Stimulated activated naive CD8-positive, alpha-beta T cell treated with anti-CD3 and anti-CD28 coated beads, Interleukin-15, amount 100 ng/mL, for 72 hours (primary cell): ENCODE measurements at regions not wholly inside any gene's neighbourhood (a gene's known extent, or its start where the extent isn't known, plus 50 kb on each side); places are given as distances from the start of the nearest gene placed in this dataset.
"Not testable (repeated sequence)": the region's sequence is repeated elsewhere in the genome, so short reads cannot be mapped to it uniquely, and the experiment has no call there.

ENCODE experiments used
- ATAC-seq: fragments of 150-1000 bp; cut with Tn5 transposase; 2 replicates; pipeline ENCODE4 v1.10.0; 2021; ENCODE audit warnings: mild to moderate bottlenecking, moderate library complexity
- DNase-seq, 2 donors: peaks; one replicate each; pipeline ENCODE4 v3.0.0; 2021 to 2022
- H3K27ac Mint-ChIP-seq, 2 donors: one replicate each; pipeline ENCODE4 v1.8.0; 2022; ENCODE audit warnings: mild to moderate bottlenecking in 2 of 2, mixed read lengths in 2 of 2, moderate library complexity in 2 of 2
- H3K27me3 Mint-ChIP-seq: one replicate; pipeline ENCODE4 v1.8.0; 2022; ENCODE audit warnings: mixed read lengths
- H3K4me1 Mint-ChIP-seq: one replicate; pipeline ENCODE4 v1.8.0; 2022; ENCODE audit warnings: mild to moderate bottlenecking, mixed read lengths
- H3K4me3 Mint-ChIP-seq, 2 donors: one replicate each; pipeline ENCODE4 v1.8.0; 2022; ENCODE audit warnings: mild to moderate bottlenecking in 2 of 2, mixed read lengths in 2 of 2, moderate library complexity in 1 of 2
- H3K9me3 Mint-ChIP-seq, 2 donors: one replicate each; pipeline ENCODE4 v1.8.0; 2022; ENCODE audit warnings: mixed read lengths in 2 of 2

- Mint-ChIP-seq H3K27me3 (peaks cover 9% of the 10 kb centered on the region), H3K9me3 (no peaks in the 10 kb centered on the region), H3K27ac (no peak overlapping the region), H3K4me1 (no peaks in the 10 kb centered on the region), H3K4me3 (no peak overlapping the region)
- ATAC-seq = no peak
- no peak for DNase-seq
Observed at GRCh38 chr16:48000622-48001021, 155.2 kb downstream of the ABCC12 start.

- DNase-seq = no peak
- H3K4me3 Mint-ChIP-seq = no peak overlapping the region
- no peak overlapping the region for H3K27ac Mint-ChIP-seq
- H3K27me3 Mint-ChIP-seq = peaks cover 9% of the 10 kb centered on the region
- no peaks in the 10 kb centered on the region for H3K4me1 Mint-ChIP-seq
- ATAC-seq = no peak
- peaks cover under 1 to 2% of the 10 kb centered on the region in 2 donors for H3K9me3 Mint-ChIP-seq
Observed at GRCh38 chr16:47999595-47999994, 156.2 kb downstream of the ABCC12 start.

- peaks cover 5 to 19% of the 10 kb centered on the region in 2 donors for H3K9me3 Mint-ChIP-seq
- no peak for ATAC-seq
- H3K4me3 Mint-ChIP-seq = no peak overlapping the region
Observed at GRCh38 chr16:47995354-47995753, 160.4 kb downstream of the ABCC12 start.

GRCh38 chr16:47991491-47991890, 164.3 kb downstream of the ABCC12 start:
- ATAC-seq = no peak
- H3K4me3 Mint-ChIP-seq = no peak overlapping the region
- H3K27ac Mint-ChIP-seq = no peak overlapping the region
- no peaks in the 10 kb centered on the region for H3K4me1 Mint-ChIP-seq
- no peak for DNase-seq
- H3K9me3 Mint-ChIP-seq = peaks cover 5 to 25% of the 10 kb centered on the region in 2 donors
- H3K27me3 Mint-ChIP-seq = no peaks in the 10 kb centered on the region

More at GRCh38 chr16:47995354-47995753, 160.4 kb downstream of the ABCC12 start:
- DNase-seq = no peak
- H3K27me3 Mint-ChIP-seq = no peaks in the 10 kb centered on the region
- no peak overlapping the region for H3K27ac Mint-ChIP-seq
- H3K4me1 Mint-ChIP-seq = no peaks in the 10 kb centered on the region

GRCh38 chr16:47990676-47991075, 165.1 kb downstream of the ABCC12 start:
- H3K27me3 Mint-ChIP-seq = no peaks in the 10 kb centered on the region
- no peaks in the 10 kb centered on the region for H3K4me1 Mint-ChIP-seq
- H3K27ac Mint-ChIP-seq = no peak overlapping the region
- peaks cover 5 to 25% of the 10 kb centered on the region in 2 donors for H3K9me3 Mint-ChIP-seq
- DNase-seq = no peak
- no peak for ATAC-seq
- no peak overlapping the region for H3K4me3 Mint-ChIP-seq

- ATAC-seq (no peak), DNase-seq (no peak)
- no peaks in the 10 kb centered on the region for H3K27me3 Mint-ChIP-seq
- no peak overlapping the region for H3K27ac Mint-ChIP-seq
- no peaks in the 10 kb centered on the region for H3K4me1 Mint-ChIP-seq
- no peak overlapping the region for H3K4me3 Mint-ChIP-seq
- H3K9me3 Mint-ChIP-seq = peaks cover 0 to 18% of the 10 kb centered on the region in 2 donors
Observed at GRCh38 chr16:47987136-47987535, 168.7 kb downstream of the ABCC12 start.

GRCh38 chr16:47986031-47986430, 169.8 kb downstream of the ABCC12 start:
- Mint-ChIP-seq H3K9me3 (peaks cover 0 to 12% of the 10 kb centered on the region in 2 donors), H3K27me3 (no peaks in the 10 kb centered on the region), H3K4me3 (no peak overlapping the region), H3K27ac (no peak overlapping the region), H3K4me1 (no peaks in the 10 kb centered on the region)
- DNase-seq (no peak), ATAC-seq (no peak)

- H3K27me3 Mint-ChIP-seq = no peaks in the 10 kb centered on the region
- H3K4me3 Mint-ChIP-seq = no peak overlapping the region
- no peaks in the 10 kb centered on the region for H3K4me1 Mint-ChIP-seq
- ATAC-seq = no peak
- H3K9me3 Mint-ChIP-seq = no peaks in the 10 kb centered on the region
- no peak for DNase-seq
- peak overlapping the region in 1 of 2 donors; percentile 1 for H3K27ac Mint-ChIP-seq
Observed at GRCh38 chr16:47984669-47985068, 171.1 kb downstream of the ABCC12 start.

- H3K4me3 Mint-ChIP-seq = no peak overlapping the region
- ATAC-seq (no peak), DNase-seq (no peak)
- no peaks in the 10 kb centered on the region for H3K27me3 Mint-ChIP-seq
- no peaks in the 10 kb centered on the region for H3K9me3 Mint-ChIP-seq
- H3K27ac Mint-ChIP-seq = no peak overlapping the region
- no peaks in the 10 kb centered on the region for H3K4me1 Mint-ChIP-seq
Observed at GRCh38 chr16:47983999-47984580, 171.7 kb downstream of the ABCC12 start.

- no peaks in the 10 kb centered on the region for H3K9me3 Mint-ChIP-seq
- DNase-seq (no peak), ATAC-seq (no peak)
- H3K27ac Mint-ChIP-seq = no peak overlapping the region
- no peaks in the 10 kb centered on the region for H3K27me3 Mint-ChIP-seq
- no peak overlapping the region for H3K4me3 Mint-ChIP-seq
- no peaks in the 10 kb centered on the region for H3K4me1 Mint-ChIP-seq
Observed at GRCh38 chr16:47980212-47980611, 175.6 kb downstream of the ABCC12 start.

- ATAC-seq (no peak), DNase-seq (no peak)
- Mint-ChIP-seq H3K27me3 (no peaks in the 10 kb centered on the region), H3K27ac (no peak overlapping the region), H3K4me1 (no peaks in the 10 kb centered on the region), H3K4me3 (no peak overlapping the region), H3K9me3 (no peaks in the 10 kb centered on the region)
Observed at GRCh38 chr16:47979616-47980182, 176.1 kb downstream of the ABCC12 start.

GRCh38 chr16:47979164-47979520, 176.7 kb downstream of the ABCC12 start:
- ATAC-seq (no peak), DNase-seq (no peak)
- Mint-ChIP-seq H3K27me3 (no peaks in the 10 kb centered on the region), H3K9me3 (no peaks in the 10 kb centered on the region), H3K27ac (no peak overlapping the region), H3K4me3 (no peak overlapping the region), H3K4me1 (no peaks in the 10 kb centered on the region)

GRCh38 chr16:47978491-47979163, 177.2 kb downstream of the ABCC12 start:
- no peak for DNase-seq
- Mint-ChIP-seq H3K27me3 (no peaks in the 10 kb centered on the region), H3K4me3 (no peak overlapping the region), H3K27ac (no peak overlapping the region), H3K4me1 (no peaks in the 10 kb centered on the region), H3K9me3 (no peaks in the 10 kb centered on the region)
- ATAC-seq = no peak

- DNase-seq = no peak
- Mint-ChIP-seq H3K4me3 (no peak overlapping the region), H3K4me1 (no peaks in the 10 kb centered on the region), H3K27me3 (peaks cover 5% of the 10 kb centered on the region), H3K9me3 (peaks cover 0 to 5% of the 10 kb centered on the region in 2 donors), H3K27ac (no peak overlapping the region)
- ATAC-seq = no peak
Observed at GRCh38 chr16:47977802-47978201, 178.0 kb downstream of the ABCC12 start.

GRCh38 chr16:47976636-47977210, 179.1 kb downstream of the ABCC12 start:
- Mint-ChIP-seq H3K27me3 (peaks cover 10% of the 10 kb centered on the region), H3K4me3 (no peak overlapping the region), H3K27ac (peak overlapping the region in 1 of 2 donors; percentile 27), H3K4me1 (no peaks in the 10 kb centered on the region), H3K9me3 (peaks cover 0 to 12% of the 10 kb centered on the region in 2 donors)
- DNase-seq = no peak
- ATAC-seq = no peak

GRCh38 chr16:47974971-47975370, 180.8 kb downstream of the ABCC12 start:
- not testable (repeated sequence) for H3K4me3 Mint-ChIP-seq, ATAC-seq, H3K27me3 Mint-ChIP-seq, H3K4me1 Mint-ChIP-seq, DNase-seq, H3K27ac Mint-ChIP-seq
- H3K9me3 Mint-ChIP-seq = peaks cover 5 to 12% of the 10 kb centered on the region in 2 donors
